Endothelial cell of umbilical vein (primary cell): ENCODE measurements at regions not wholly inside any gene's neighbourhood (a gene's known extent, or its start where the extent isn't known, plus 50 kb on each side); places are given as distances from the start of the nearest gene placed in this dataset.

ENCODE experiments used
- BruUV-seq: library from RNA; stranded (reverse); fragments of 400-500 nt; replicated peaks from 2 replicates; lab custom pipeline; 2021; lab: Mats Ljungman, UMichigan
- CTCF ChIA-PET: fragments of 300-600, 350-600 bp; sonication (Branson Sonifier 250); formaldehyde crosslinking; loops from one replicate; lab custom pipeline; 2021; ENCODE audit warnings: antibody characterized with exemption, inconsistent platforms; lab: Charles Lee
- POLR2A ChIA-PET: fragments of 300-600, 350-600 bp; sonication (Branson Sonifier 250); formaldehyde crosslinking; loops from one replicate; lab custom pipeline; 2021; ENCODE audit warnings: antibody characterized with exemption, inconsistent platforms; lab: Charles Lee
- DNase-seq: peaks from one replicate; pipeline ENCODE4 v3.0.0-alpha.2; 2011; ENCODE audit warnings: low read depth, low spot score
- FAIRE-seq: peaks from 2 replicates; lab custom pipeline; 2011; peaks lifted over from hg19 to GRCh38; lab: Jason Lieb, UNC
- H2AFZ ChIP-seq: 2 replicates; pipeline ENCODE4 v1.6.0; 2012; ENCODE audit warnings: low read depth, low read length, control low read depth, inconsistent platforms
- H3K27ac ChIP-seq: 2 replicates; pipeline ENCODE4 v1.5.1; 2011; ENCODE audit warnings: low read depth, mild to moderate bottlenecking, control low read depth, low read length, moderate library complexity; ENCODE audit not compliant: insufficient read depth
- H3K27me3 ChIP-seq, 2 experiments: 2 replicates each; pipeline versions ENCODE4 v1.6.0 to v1.6.1; 2011; ENCODE audit warnings: low read length in 2 of 2, mixed read lengths in 1 of 2; ENCODE audit not compliant: control insufficient read depth in 2 of 2, insufficient read depth in 2 of 2
- H3K36me3 ChIP-seq, 2 experiments: 2 replicates in 1 of 2; 3 replicates in 1 of 2; pipeline ENCODE4 v1.5.1; 2011; ENCODE audit warnings: low read length in 2 of 2, mild to moderate bottlenecking in 1 of 2, moderate library complexity in 1 of 2; ENCODE audit not compliant: control insufficient read depth in 2 of 2, insufficient read depth in 2 of 2; ENCODE audit errors: extremely low read depth in 1 of 2
- H3K4me1 ChIP-seq: 3 replicates; pipeline ENCODE4 v1.5.1; 2011; ENCODE audit warnings: mild to moderate bottlenecking, low read length; ENCODE audit not compliant: control insufficient read depth, insufficient read depth; ENCODE audit errors: extremely low read depth
- H3K4me2 ChIP-seq: 2 replicates; pipeline ENCODE4 v1.6.1; 2011; ENCODE audit warnings: low read length, control low read depth, mixed read lengths; ENCODE audit not compliant: insufficient read depth
- H3K4me3 ChIP-seq, 3 experiments: fragments of 200-600 bp in 1 of 3; sonication (generic), shearing (Covaris generic) in 1 of 3; replicated peaks in 1 of 3; 2 replicates each; pipeline ENCODE4 v1.5.1; 2011 to 2016; ENCODE audit warnings: control low read depth in 3 of 3, low read length in 3 of 3, mild to moderate bottlenecking in 2 of 3, inconsistent platforms in 1 of 3, low read depth in 1 of 3, moderate library complexity in 1 of 3; ENCODE audit not compliant: insufficient read depth in 1 of 3
- H3K79me2 ChIP-seq: 2 replicates; pipeline ENCODE4 v1.6.0; 2012; ENCODE audit warnings: low read length, inconsistent platforms; ENCODE audit not compliant: control insufficient read depth, insufficient read depth
- H3K9ac ChIP-seq: replicated peaks from 2 replicates; pipeline ENCODE3; 2011; ENCODE audit warnings: low read length, control low read depth; ENCODE audit not compliant: insufficient read depth; ENCODE audit errors: extremely low read depth
- H3K9me1 ChIP-seq: replicated peaks from 3 replicates; pipeline ENCODE4 v1.6.0; 2011; ENCODE audit warnings: mild to moderate bottlenecking, low read length; ENCODE audit not compliant: control insufficient read depth, insufficient read depth; ENCODE audit errors: extremely low read depth
- H3K9me3 ChIP-seq: replicated peaks from 2 replicates; pipeline ENCODE4 v1.5.1; 2012; ENCODE audit warnings: low read length, inconsistent platforms; ENCODE audit not compliant: control insufficient read depth, insufficient read depth
- H4K20me1 ChIP-seq: replicated peaks from 2 replicates; pipeline ENCODE3; 2011; ENCODE audit warnings: mild to moderate bottlenecking, low read length; ENCODE audit not compliant: control insufficient read depth, insufficient read depth; ENCODE audit errors: extremely low read depth
- FOS ChIP-seq: IDR thresholded peaks from 2 replicates; pipeline ENCODE4 v1.6.1; 2011; ENCODE audit warnings: mild to moderate bottlenecking, low read length, moderate library complexity, borderline replicate concordance; ENCODE audit not compliant: insufficient read depth
- JUN ChIP-seq: IDR thresholded peaks from 2 replicates; pipeline ENCODE4 v1.6.1; 2011; ENCODE audit warnings: borderline replicate concordance, low read depth; ENCODE audit not compliant: insufficient read length, insufficient read depth
- MYC ChIP-seq: IDR thresholded peaks from one replicate; pipeline ENCODE4 v1.6.1; 2011; ENCODE audit warnings: mild to moderate bottlenecking, low read depth, low read length
- POLR2A ChIP-seq: IDR thresholded peaks from 2 replicates; pipeline ENCODE4 v1.6.1; 2012; ENCODE audit warnings: low read depth, mild to moderate bottlenecking, control low read depth, low read length
- dilution Hi-C: fragments of 300-500 bp; cut with MboI; formaldehyde crosslinking; loops from one replicate; pipeline ENCODE4 v1.15.0; 2019; ENCODE audit warnings: low sequenced_read_pairs; ENCODE audit not compliant: extremely low pct_ligation_motif_present
- intact Hi-C: fragments of 100-400 bp; cut with micrococcal nuclease; formaldehyde crosslinking; loops from one replicate; pipeline ENCODE4 v1.10.0; 2022
- TF ChIP-seq, protein P1 (sequence below), 2 donors: IDR thresholded peaks; 1 replicate in 1 of 2; 2 replicates in 1 of 2; pipeline ENCODE4 v1.5.1; 2011; ENCODE audit warnings: low read length in 2 of 2, mild to moderate bottlenecking in 2 of 2, moderate library complexity in 2 of 2, control low read depth in 1 of 2, inconsistent platforms in 1 of 2, low read depth in 1 of 2; ENCODE audit not compliant: insufficient read depth in 1 of 2; ENCODE audit errors: extremely low read depth in 1 of 2
- TF ChIP-seq, protein P2 (sequence below): IDR thresholded peaks from 2 replicates; pipeline ENCODE4 v1.6.1; 2011; ENCODE audit not compliant: insufficient read depth, insufficient read length

DNA sequence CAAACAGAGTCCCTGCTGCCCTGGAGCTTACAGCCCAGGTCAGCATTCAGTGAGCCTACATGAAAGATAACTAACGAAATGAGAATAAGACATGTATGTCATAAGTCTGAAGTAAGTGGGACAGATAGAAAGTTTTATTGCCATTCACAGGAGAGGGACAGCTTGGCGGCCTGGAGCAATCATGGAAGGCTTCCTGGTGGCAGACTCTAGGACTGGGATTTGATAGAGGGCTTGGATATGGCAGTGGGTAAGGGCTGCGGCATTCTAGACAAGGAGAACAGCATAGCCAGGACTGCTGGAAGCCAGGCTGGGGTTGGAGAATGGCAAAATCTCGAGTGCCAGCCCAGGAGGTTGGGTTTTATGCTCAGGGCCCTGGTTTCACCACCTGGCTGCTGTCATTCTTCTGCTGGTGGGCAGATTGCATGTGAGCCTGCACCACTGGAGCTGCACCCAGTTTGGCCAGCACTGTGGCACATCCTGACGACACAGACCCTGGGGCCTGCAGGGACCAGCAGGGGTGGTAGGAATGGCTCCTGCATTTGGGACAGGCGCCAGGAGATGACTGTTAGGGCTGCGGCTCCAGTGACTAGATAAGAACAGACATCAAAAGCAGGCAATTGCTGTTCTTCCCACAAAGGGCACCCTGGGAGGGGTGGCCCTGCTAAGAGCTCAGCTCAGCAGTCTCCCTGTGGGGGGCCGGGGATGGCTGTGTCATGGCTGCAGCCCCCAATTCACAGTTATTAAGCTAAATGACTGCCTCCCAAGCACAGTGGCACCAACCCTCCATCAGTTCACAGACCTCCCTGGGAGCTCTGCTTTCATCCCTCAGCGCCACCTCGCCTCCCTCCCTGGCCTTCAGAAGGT lies 161.1 kb downstream of the RPS24 start:
- Histone ChIP-seq H4K20me1 (no peaks in the 10 kb centered on the region), H3K79me2 (no peaks in the 10 kb centered on the region), H3K4me2 (no peak overlapping the region), H3K36me3 (no peaks in the 10 kb centered on the region), H3K27ac (no peak overlapping the region), H3K9ac (no peak overlapping the region), H3K4me1 (no peaks in the 10 kb centered on the region), H3K4me3 (no peak overlapping the region), H3K27me3 (peaks cover 2 to 20% of the 10 kb centered on the region in 2 experiments), H3K9me1 (no peaks in the 10 kb centered on the region), H3K9me3 (no peaks in the 10 kb centered on the region), H2AFZ (no peak overlapping the region)
- TF ChIP-seq, protein P1, sequence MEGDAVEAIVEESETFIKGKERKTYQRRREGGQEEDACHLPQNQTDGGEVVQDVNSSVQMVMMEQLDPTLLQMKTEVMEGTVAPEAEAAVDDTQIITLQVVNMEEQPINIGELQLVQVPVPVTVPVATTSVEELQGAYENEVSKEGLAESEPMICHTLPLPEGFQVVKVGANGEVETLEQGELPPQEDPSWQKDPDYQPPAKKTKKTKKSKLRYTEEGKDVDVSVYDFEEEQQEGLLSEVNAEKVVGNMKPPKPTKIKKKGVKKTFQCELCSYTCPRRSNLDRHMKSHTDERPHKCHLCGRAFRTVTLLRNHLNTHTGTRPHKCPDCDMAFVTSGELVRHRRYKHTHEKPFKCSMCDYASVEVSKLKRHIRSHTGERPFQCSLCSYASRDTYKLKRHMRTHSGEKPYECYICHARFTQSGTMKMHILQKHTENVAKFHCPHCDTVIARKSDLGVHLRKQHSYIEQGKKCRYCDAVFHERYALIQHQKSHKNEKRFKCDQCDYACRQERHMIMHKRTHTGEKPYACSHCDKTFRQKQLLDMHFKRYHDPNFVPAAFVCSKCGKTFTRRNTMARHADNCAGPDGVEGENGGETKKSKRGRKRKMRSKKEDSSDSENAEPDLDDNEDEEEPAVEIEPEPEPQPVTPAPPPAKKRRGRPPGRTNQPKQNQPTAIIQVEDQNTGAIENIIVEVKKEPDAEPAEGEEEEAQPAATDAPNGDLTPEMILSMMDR (IDR thresholded peaks at IDR 0.05; ENCODE audit: extremely low read depth in 1 of 2, insufficient read depth in 1 of 2, low read depth in 1 of 2, low read length in 2 of 2) = no peak
- TF ChIP-seq MYC (no peak), POLR2A (no peak), FOS (no peak), JUN (no peak)
- TF ChIP-seq, protein P2, sequence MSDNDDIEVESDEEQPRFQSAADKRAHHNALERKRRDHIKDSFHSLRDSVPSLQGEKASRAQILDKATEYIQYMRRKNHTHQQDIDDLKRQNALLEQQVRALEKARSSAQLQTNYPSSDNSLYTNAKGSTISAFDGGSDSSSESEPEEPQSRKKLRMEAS = no peak
- dilution Hi-C loops (no loop called here), intact Hi-C loops (no loop called here)
- DNase-seq (no peak), FAIRE-seq (no peak)
- ChIA-PET POLR2A (no interaction called here), CTCF (interaction anchor here (1.1 kb wide), 1 partner anchor 15 kb away, joined by 3 read pairs; no protein-coding TSS in a partner anchor)
- no TSS peak for BruUV-seq
